AG04450 (cell line): ENCODE measurements at regions not wholly inside any gene's neighbourhood (a gene's known extent, or its start where the extent isn't known, plus 50 kb on each side); places are given as distances from the start of the nearest gene placed in this dataset. TPM values are rescaled to one million over a fixed set of nuclear protein-coding genes. Genes with fewer than 3 reads are reported as not detected.
A peak's percentile ranks its signal among the peaks of the same experiment; 100 is the strongest.

Experiments used
- CTCF ChIA-PET: fragments of 300-600, 350-600 bp; formaldehyde crosslinking; extraction: SDS; loops from one replicate; lab custom pipeline; 2022; ENCODE audit warnings: antibody characterized with exemption, inconsistent platforms; lab: Charles Lee
- POLR2A ChIA-PET: fragments of 350-600 bp; formaldehyde crosslinking; extraction: SDS; loops from one replicate; lab custom pipeline; 2021; ENCODE audit warnings: antibody characterized with exemption, inconsistent platforms; lab: Yijun Ruan, JAX
- DNase-seq: peaks from one replicate; pipeline ENCODE4 v3.0.0-alpha.2; 2011; ENCODE audit warnings: low read depth, low spot score
- H3K27ac ChIP-seq: one replicate; pipeline ENCODE4 v1.5.1; 2012; ENCODE audit warnings: low read depth, low read length, control low read depth
- H3K27me3 ChIP-seq: one replicate; pipeline ENCODE4 v1.6.0; 2012; ENCODE audit warnings: low read length; ENCODE audit not compliant: control insufficient read depth, insufficient read depth
- H3K4me3 ChIP-seq: 2 replicates; pipeline ENCODE4 v1.5.1; 2011; ENCODE audit warnings: mild to moderate bottlenecking, low read depth, low read length, control low read depth
- H3K9me3 ChIP-seq: 2 replicates; pipeline ENCODE4 v1.5.1; 2012; ENCODE audit warnings: low read length; ENCODE audit not compliant: control insufficient read depth, insufficient read depth
- small RNA-seq: library from RNA; depleted of rRNA; stranded (forward); fragments of <200 nt; gene quantifications from one replicate; pipeline ENCODE3, GENCODE V24; 2012; ENCODE audit warnings: low read depth; ENCODE audit not compliant: insufficient read length
- TF ChIP-seq, protein P1 (sequence below): IDR thresholded peaks from 2 replicates; pipeline ENCODE4 v1.5.1; 2011; ENCODE audit warnings: low read depth, low read length, control low read depth, inconsistent platforms

DNA sequence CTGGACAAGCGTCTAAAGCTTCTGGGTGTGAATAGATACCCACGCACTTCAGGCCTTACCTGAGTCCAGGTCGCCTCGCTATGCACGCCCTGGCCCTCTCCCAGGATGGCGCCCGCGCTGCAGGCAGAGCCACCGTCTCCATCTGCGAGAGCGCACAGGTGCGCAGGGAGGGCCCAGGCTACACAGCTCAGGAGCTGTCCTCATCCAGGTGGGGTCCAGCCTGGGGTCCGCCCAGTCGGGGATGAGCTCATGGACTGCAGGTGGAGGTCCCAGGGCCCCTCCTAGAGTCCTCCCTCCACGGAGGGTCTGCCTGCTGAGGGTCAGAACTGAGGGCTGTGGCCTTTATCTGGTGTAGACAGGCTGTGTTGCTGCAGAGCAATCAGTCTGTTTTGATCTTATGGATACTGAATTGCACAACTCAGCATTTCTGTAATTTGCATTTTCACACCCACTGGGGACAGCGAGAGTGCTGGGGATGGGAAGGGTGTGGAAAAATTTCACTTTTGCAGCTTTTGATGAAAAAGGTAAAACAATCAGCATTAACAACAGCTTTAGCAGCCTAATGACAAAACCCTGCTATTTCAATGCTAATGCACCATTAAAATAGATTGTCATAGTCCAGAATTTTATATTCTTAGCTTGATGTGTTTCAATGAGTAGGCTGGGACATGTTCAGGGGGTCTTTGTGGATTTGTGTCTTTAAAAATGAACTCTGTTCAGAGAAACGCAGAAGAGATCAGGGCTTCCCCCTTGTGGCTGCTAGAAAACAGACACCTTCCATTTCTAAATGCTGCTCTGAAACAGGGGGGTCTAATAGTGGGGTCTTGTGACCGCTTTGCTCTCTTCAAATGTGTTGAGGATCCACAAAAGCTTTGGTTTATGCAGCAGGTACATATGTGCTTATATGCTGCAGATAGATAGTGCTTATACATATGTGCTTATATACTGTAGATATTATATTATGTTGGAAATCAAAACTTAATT lies 77.8 kb upstream of the PHACTR3 start:
- H3K4me3 ChIP-seq = no peak overlapping the region
- ChIA-PET POLR2A (no interaction called here), CTCF (interaction anchor here (1.6 to 4.8 kb wide), 3 partner anchors 9 to 45 kb away, joined by 6 to 35 read pairs (median 8); no protein-coding TSS in a partner anchor)
- DNase-seq = no peak
- H3K9me3 ChIP-seq = no peaks in the 10 kb centered on the region; the same call in 1 of the 2 replicates
- H3K27ac ChIP-seq = no peak overlapping the region
- no peaks in the 10 kb centered on the region for H3K27me3 ChIP-seq
- TF ChIP-seq, protein P1, sequence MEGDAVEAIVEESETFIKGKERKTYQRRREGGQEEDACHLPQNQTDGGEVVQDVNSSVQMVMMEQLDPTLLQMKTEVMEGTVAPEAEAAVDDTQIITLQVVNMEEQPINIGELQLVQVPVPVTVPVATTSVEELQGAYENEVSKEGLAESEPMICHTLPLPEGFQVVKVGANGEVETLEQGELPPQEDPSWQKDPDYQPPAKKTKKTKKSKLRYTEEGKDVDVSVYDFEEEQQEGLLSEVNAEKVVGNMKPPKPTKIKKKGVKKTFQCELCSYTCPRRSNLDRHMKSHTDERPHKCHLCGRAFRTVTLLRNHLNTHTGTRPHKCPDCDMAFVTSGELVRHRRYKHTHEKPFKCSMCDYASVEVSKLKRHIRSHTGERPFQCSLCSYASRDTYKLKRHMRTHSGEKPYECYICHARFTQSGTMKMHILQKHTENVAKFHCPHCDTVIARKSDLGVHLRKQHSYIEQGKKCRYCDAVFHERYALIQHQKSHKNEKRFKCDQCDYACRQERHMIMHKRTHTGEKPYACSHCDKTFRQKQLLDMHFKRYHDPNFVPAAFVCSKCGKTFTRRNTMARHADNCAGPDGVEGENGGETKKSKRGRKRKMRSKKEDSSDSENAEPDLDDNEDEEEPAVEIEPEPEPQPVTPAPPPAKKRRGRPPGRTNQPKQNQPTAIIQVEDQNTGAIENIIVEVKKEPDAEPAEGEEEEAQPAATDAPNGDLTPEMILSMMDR = peak; percentile 27

GRCh38 chr20:59530782-59531181 lies 73.6 kb upstream of the PHACTR3 start:
- Histone ChIP-seq H3K4me3 (no peak overlapping the region), H3K27ac (no peak overlapping the region), H3K9me3 (no peaks in the 10 kb centered on the region; the same call in 1 of the 2 replicates), H3K27me3 (no peaks in the 10 kb centered on the region)
- CTCF ChIA-PET = no interaction called here
- TF ChIP-seq, protein P1 = no peak
- DNase-seq = no peak
- POLR2A ChIA-PET = no interaction called here

DNA sequence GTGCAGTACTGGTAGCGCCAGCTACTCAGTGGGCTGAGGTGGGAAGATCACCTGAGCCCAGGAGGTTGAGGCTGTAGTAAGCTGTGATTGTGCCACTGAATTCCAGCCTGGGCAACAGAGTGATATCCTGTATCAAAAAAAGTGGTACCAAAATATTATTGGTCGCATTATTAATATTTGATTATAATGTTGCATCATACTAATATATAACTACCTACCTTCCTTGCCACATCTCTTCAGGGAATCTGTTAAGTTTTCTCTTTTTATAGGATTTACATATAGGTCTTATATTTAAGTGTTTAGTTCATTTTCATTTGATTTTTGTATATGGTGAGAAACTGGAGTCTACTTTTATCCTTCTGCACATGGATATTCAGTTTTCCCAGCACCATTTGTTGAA lies 66.3 kb upstream of the PHACTR3 start:
- TF ChIP-seq, protein P1 = no peak
- Histone ChIP-seq H3K27ac (no peak overlapping the region), H3K4me3 (no peak overlapping the region), H3K27me3 (no peaks in the 10 kb centered on the region), H3K9me3 (no peaks in the 10 kb centered on the region; the same call in 1 of the 2 replicates)
- no peak for DNase-seq
- ChIA-PET POLR2A (no interaction called here), CTCF (no interaction called here)

- Histone ChIP-seq H3K27ac (no peak overlapping the region), H3K27me3 (no peaks in the 10 kb centered on the region), H3K4me3 (no peak overlapping the region), H3K9me3 (0 out of 2 replicates have a peak, but pooled peaks cover 7% of the 10 kb centered on the region)
- POLR2A ChIA-PET = no interaction called here
- CTCF ChIA-PET = interaction anchor here (3.0 kb wide), 1 partner anchor 23 kb away, joined by 9 read pairs; no protein-coding TSS in a partner anchor
- DNase-seq = no peak
- TF ChIP-seq, protein P1 = no peak
Observed at GRCh38 chr20:59547596-59547995, 56.7 kb upstream of the PHACTR3 start.

Small RNA genes lying in the stretch of these regions (small RNA-seq; reads per million reads assigned to genes)
- gene PIEZO1P1 = not detected
